ENCODE measurements at regions not wholly inside any gene's neighbourhood (a gene's known extent, or its start where the extent isn't known, plus 50 kb on each side); places are given as distances from the start of the nearest gene placed in this dataset.

GRCh38 chr1:213604477-213604876, 383.3 kb upstream of the PROX1 start:
- WGBS, 2 experiments (ENCODE audit: extremely low coverage in 2 of 2, insufficient read length in 1 of 2), result 15% methylated on average over 1 of the region's 4 CpGs; no CpG with 5 or more reads in 1 of the 2 experiments
- BruUV-seq (replicated peaks), result no TSS peak
- Histone ChIP-seq H4K5ac (ENCODE audit: low read depth, low read length) (no peak overlapping the region), H3K23ac (ENCODE audit: low read depth, low read length) (no peak overlapping the region), H4K20me1 (ENCODE audit: insufficient read depth, low read length) (no peaks in the 10 kb centered on the region), H2AK5ac (ENCODE audit: low read depth, low read length) (no peak overlapping the region), H2BK15ac (ENCODE audit: low read depth, low read length) (no peak overlapping the region), H3K4ac (ENCODE audit: low read depth, low read length) (no peak overlapping the region), H4K91ac (ENCODE audit: insufficient read depth, low read depth, low read length) (no peak overlapping the region), H2AK9ac (replicated peaks; ENCODE audit: low read depth, low read length, poor library complexity) (no peak overlapping the region), H3K9me3 (ENCODE audit: control insufficient read depth, insufficient read depth, low read length) (peaks cover 19% of the 10 kb centered on the region), H3K27ac (ENCODE audit: insufficient read depth, low read length) (no peak overlapping the region), H3K14ac (replicated peaks; ENCODE audit: low read depth, low read length) (no peak overlapping the region), H3K9ac (ENCODE audit: low read depth, low read length) (no peak overlapping the region), H2BK120ac (ENCODE audit: low read depth, low read length) (no peak overlapping the region), H3K27me3 (ENCODE audit: control insufficient read depth, insufficient read depth, low read length) (no peaks in the 10 kb centered on the region), H3K36me3 (ENCODE audit: control insufficient read depth, insufficient read depth, low read length) (no peaks in the 10 kb centered on the region), H3K79me1 (ENCODE audit: low read depth in 1 of 2, low read length in 2 of 2) (no peaks in the 10 kb centered on the region), H3K9me1 (ENCODE audit: insufficient read depth, low read length) (no peaks in the 10 kb centered on the region), H4K8ac (ENCODE audit: low read depth in 2 of 2, low read length in 2 of 2) (no peak overlapping the region), H3K4me2 (ENCODE audit: low read depth, low read length) (no peak overlapping the region), H3K4me1 (ENCODE audit: control insufficient read depth, insufficient read depth, low read length) (no peaks in the 10 kb centered on the region), H3K4me3 (ENCODE audit: insufficient read depth, low read depth, low read length) (no peak overlapping the region), H3K18ac (ENCODE audit: low read depth, low read length) (no peak overlapping the region), H2BK5ac (ENCODE audit: low read depth, low read length, poor library complexity, severe bottlenecking) (no peak overlapping the region), H2AFZ (replicated peaks; ENCODE audit: low read length, poor library complexity) (no peak overlapping the region), H3K56ac (ENCODE audit: extremely low read depth, insufficient read depth, low read length) (no peak overlapping the region), H2BK20ac (ENCODE audit: low read depth, low read length) (no peak overlapping the region)
- DNase-seq (no peak), ATAC-seq (ENCODE audit: low read depth) (no peak)
- POLR2A ChIA-PET (ENCODE audit: unreplicated experiment), result no interaction called here
- no peak for TF ChIP-seq FOS (IDR thresholded peaks at IDR 0.05; ENCODE audit: low read depth, low read length)
- no peak for TF ChIP-seq USF2 (IDR thresholded peaks at IDR 0.05; ENCODE audit: low read depth, low read length)
- TF ChIP-seq, protein P1, sequence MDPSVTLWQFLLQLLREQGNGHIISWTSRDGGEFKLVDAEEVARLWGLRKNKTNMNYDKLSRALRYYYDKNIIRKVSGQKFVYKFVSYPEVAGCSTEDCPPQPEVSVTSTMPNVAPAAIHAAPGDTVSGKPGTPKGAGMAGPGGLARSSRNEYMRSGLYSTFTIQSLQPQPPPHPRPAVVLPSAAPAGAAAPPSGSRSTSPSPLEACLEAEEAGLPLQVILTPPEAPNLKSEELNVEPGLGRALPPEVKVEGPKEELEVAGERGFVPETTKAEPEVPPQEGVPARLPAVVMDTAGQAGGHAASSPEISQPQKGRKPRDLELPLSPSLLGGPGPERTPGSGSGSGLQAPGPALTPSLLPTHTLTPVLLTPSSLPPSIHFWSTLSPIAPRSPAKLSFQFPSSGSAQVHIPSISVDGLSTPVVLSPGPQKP (IDR thresholded peaks at IDR 0.05; ENCODE audit: borderline replicate concordance, low read depth, low read length), result no peak
- TF ChIP-seq SMC3 (IDR thresholded peaks at IDR 0.05; ENCODE audit: low read depth, low read length), result no peak
- no peak for TF ChIP-seq BHLHE40 (IDR thresholded peaks at IDR 0.05; ENCODE audit: low read depth, low read length)
- no peak for TF ChIP-seq MAZ (IDR thresholded peaks at IDR 0.05; ENCODE audit: borderline replicate concordance, low read depth, low read length)
- TF ChIP-seq MXI1 (IDR thresholded peaks at IDR 0.05; ENCODE audit: borderline replicate concordance, low read depth, low read length), result no peak
- TF ChIP-seq MAFK (IDR thresholded peaks at IDR 0.05; ENCODE audit: low read depth, low read length), result no peak
- no peak for TF ChIP-seq CHD1 (IDR thresholded peaks at IDR 0.05; ENCODE audit: low read depth, low read length)
- no peak for TF ChIP-seq CTCF (conservative IDR thresholded peaks at IDR 0.05; ENCODE audit: low read depth, low read length)
- no peak for TF ChIP-seq CEBPB (IDR thresholded peaks at IDR 0.05; ENCODE audit: low read depth, low read length)
- TF ChIP-seq NFE2L2 (IDR thresholded peaks at IDR 0.05; ENCODE audit: low read depth, low read length), result no peak
- TF ChIP-seq POLR2A (IDR thresholded peaks at IDR 0.05; ENCODE audit: low read depth, low read length), result no peak
- no peak for TF ChIP-seq RAD21 (IDR thresholded peaks at IDR 0.05; ENCODE audit: low read length)
- TF ChIP-seq RCOR1 (IDR thresholded peaks at IDR 0.05; ENCODE audit: insufficient replicate concordance, low read length), result no peak
- no peak for TF ChIP-seq RFX5 (IDR thresholded peaks at IDR 0.05; ENCODE audit: low read depth, low read length)
- dilution Hi-C loops (cut with HindIII; ENCODE audit: low sequenced_read_pairs, unreplicated experiment) (no loop called here), intact Hi-C loops (cut with micrococcal nuclease) (no loop called here), in situ Hi-C loops (cut with MboI; ENCODE audit: low sequenced_read_pairs) (no loop called here)
- CTCF ChIA-PET, result no interaction called here

All from IMR-90 (cell line).